ENCODE measurements at regions not wholly inside any gene's neighbourhood (a gene's known extent, or its start where the extent isn't known, plus 50 kb on each side); places are given as distances from the start of the nearest gene placed in this dataset.

GRCh38 chr6:105898286-105898685 lies 187.8 kb upstream of the PRDM1 start:
- Histone ChIP-seq H3K9ac (ENCODE audit: low read length) (no peak overlapping the region), H4K20me1 (ENCODE audit: low read depth, low read length) (no peaks in the 10 kb centered on the region), H3K36me3 (ENCODE audit: low read length) (no peaks in the 10 kb centered on the region), H2AFZ (ENCODE audit: low read depth, low read length, severe bottlenecking) (no peak overlapping the region), H3K4me3 (ENCODE audit: insufficient read depth, low read length, poor library complexity, severe bottlenecking) (no peak overlapping the region), H3K79me2 (ENCODE audit: insufficient read depth, low read length) (no peaks in the 10 kb centered on the region), H3K9me2 (replicated peaks; ENCODE audit: insufficient read depth, low read length) (no peaks in the 10 kb centered on the region), H3K27ac (ENCODE audit: low read depth, low read length) (no peak overlapping the region), H3K27me3 (ENCODE audit: low read length) (no peaks in the 10 kb centered on the region), H3F3A (ENCODE audit: insufficient read depth) (no peaks in the 10 kb centered on the region), H3K9me3 (ENCODE audit: insufficient read depth, low read length) (no peaks in the 10 kb centered on the region), H3K4me2 (ENCODE audit: low read depth, low read length, poor library complexity, severe bottlenecking) (no peak overlapping the region)
- TF ChIP-seq CTCF (IDR thresholded peaks at IDR 0.05; ENCODE audit: insufficient read depth, low read length, poor library complexity, severe bottlenecking), result no peak
- no peak for TF ChIP-seq EZH2phosphoT487 (conservative IDR thresholded peaks at IDR 0.05; ENCODE audit: low read length)

DNA sequence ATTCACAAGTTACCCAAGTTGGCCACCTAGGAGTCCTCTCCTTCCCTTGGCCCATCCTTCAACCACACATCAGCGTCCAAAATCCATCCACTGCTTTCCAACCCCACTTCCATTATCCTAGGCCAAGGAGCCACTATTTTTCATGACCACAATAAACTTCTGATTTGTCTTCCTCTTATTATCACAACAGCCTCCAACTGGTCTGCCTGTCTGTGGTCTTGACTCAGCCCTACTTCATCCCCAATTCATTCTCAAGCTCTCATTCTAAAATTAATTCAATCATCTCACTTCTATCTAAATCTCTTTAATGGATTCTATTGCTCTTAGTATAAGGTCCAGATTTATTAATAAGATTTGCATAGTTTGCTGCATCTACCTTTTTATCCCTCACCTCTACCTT lies 189.0 kb upstream of the PRDM1 start:
- TF ChIP-seq CTCF (IDR thresholded peaks at IDR 0.05; ENCODE audit: insufficient read depth, low read length, poor library complexity, severe bottlenecking) (no peak), EZH2phosphoT487 (conservative IDR thresholded peaks at IDR 0.05; ENCODE audit: low read length) (no peak)
- H3F3A ChIP-seq (ENCODE audit: insufficient read depth), result no peaks in the 10 kb centered on the region
- no peak overlapping the region for H2AFZ ChIP-seq (ENCODE audit: low read depth, low read length, severe bottlenecking)
- no peaks in the 10 kb centered on the region for H3K9me3 ChIP-seq (ENCODE audit: insufficient read depth, low read length)
- H3K4me3 ChIP-seq (ENCODE audit: insufficient read depth, low read length, poor library complexity, severe bottlenecking), result no peak overlapping the region
- no peaks in the 10 kb centered on the region for H3K36me3 ChIP-seq (ENCODE audit: low read length)
- H3K27ac ChIP-seq (ENCODE audit: low read depth, low read length), result no peak overlapping the region
- H3K27me3 ChIP-seq (ENCODE audit: low read length), result no peaks in the 10 kb centered on the region
- H3K79me2 ChIP-seq (ENCODE audit: insufficient read depth, low read length), result no peaks in the 10 kb centered on the region
- H4K20me1 ChIP-seq (ENCODE audit: low read depth, low read length), result no peaks in the 10 kb centered on the region
- no peak overlapping the region for H3K9ac ChIP-seq (ENCODE audit: low read length)
- H3K9me2 ChIP-seq (replicated peaks; ENCODE audit: insufficient read depth, low read length), result no peaks in the 10 kb centered on the region; the same call in 1 of the 2 replicates
- H3K4me2 ChIP-seq (ENCODE audit: low read depth, low read length, poor library complexity, severe bottlenecking), result no peak overlapping the region

DNA sequence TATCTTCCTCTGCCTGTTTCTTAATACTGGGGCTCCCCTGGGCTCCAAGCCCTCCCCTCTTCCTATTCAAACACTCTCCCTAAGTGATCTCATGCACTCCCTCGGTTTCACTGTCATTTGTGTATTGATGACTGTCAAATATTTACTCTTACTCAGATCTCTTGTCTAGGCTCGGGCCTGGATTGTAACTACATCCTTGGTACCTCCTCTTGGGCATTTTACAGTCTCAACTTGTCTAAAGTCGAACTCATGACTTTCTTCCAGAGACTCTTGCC lies 189.4 kb upstream of the PRDM1 start:
- TF ChIP-seq CTCF (IDR thresholded peaks at IDR 0.05; ENCODE audit: insufficient read depth, low read length, poor library complexity, severe bottlenecking) (no peak), EZH2phosphoT487 (conservative IDR thresholded peaks at IDR 0.05; ENCODE audit: low read length) (no peak)
- H3K4me2 ChIP-seq (ENCODE audit: low read depth, low read length, poor library complexity, severe bottlenecking), result no peak overlapping the region
- no peaks in the 10 kb centered on the region for H3K79me2 ChIP-seq (ENCODE audit: insufficient read depth, low read length)
- H4K20me1 ChIP-seq (ENCODE audit: low read depth, low read length), result no peaks in the 10 kb centered on the region
- no peaks in the 10 kb centered on the region for H3K27me3 ChIP-seq (ENCODE audit: low read length)
- no peaks in the 10 kb centered on the region; the same call in 1 of the 2 replicates for H3K9me2 ChIP-seq (replicated peaks; ENCODE audit: insufficient read depth, low read length)
- H2AFZ ChIP-seq (ENCODE audit: low read depth, low read length, severe bottlenecking), result no peak overlapping the region
- no peaks in the 10 kb centered on the region for H3K36me3 ChIP-seq (ENCODE audit: low read length)
- H3K9me3 ChIP-seq (ENCODE audit: insufficient read depth, low read length), result no peaks in the 10 kb centered on the region
- H3K27ac ChIP-seq (ENCODE audit: low read depth, low read length), result no peak overlapping the region
- no peak overlapping the region for H3K9ac ChIP-seq (ENCODE audit: low read length)
- no peak overlapping the region for H3K4me3 ChIP-seq (ENCODE audit: insufficient read depth, low read length, poor library complexity, severe bottlenecking)
- H3F3A ChIP-seq (ENCODE audit: insufficient read depth), result no peaks in the 10 kb centered on the region
